OCI-LY7 (cell line): ENCODE measurements at regions not wholly inside any gene's neighbourhood (a gene's known extent, or its start where the extent isn't known, plus 50 kb on each side); places are given as distances from the start of the nearest gene placed in this dataset.

ENCODE experiments used
- EZH2phosphoT487 ChIP-seq: fragments of 200-600 bp; sonication (generic); IDR thresholded peaks from 2 replicates; pipeline ENCODE4 v1.6.1; 2018; ENCODE audit warnings: low read depth, borderline replicate concordance, mild to moderate bottlenecking, mixed run types, antibody characterized with exemption, low read length, moderate library complexity, mixed read lengths
- TF ChIP-seq, protein P1 (sequence below): fragments of 200-600 bp; sonication (generic); conservative IDR thresholded peaks from 2 replicates; pipeline ENCODE4 v1.5.1; 2014; ENCODE audit warnings: mild to moderate bottlenecking, antibody characterized with exemption, low read length, moderate library complexity, mixed read lengths

DNA sequence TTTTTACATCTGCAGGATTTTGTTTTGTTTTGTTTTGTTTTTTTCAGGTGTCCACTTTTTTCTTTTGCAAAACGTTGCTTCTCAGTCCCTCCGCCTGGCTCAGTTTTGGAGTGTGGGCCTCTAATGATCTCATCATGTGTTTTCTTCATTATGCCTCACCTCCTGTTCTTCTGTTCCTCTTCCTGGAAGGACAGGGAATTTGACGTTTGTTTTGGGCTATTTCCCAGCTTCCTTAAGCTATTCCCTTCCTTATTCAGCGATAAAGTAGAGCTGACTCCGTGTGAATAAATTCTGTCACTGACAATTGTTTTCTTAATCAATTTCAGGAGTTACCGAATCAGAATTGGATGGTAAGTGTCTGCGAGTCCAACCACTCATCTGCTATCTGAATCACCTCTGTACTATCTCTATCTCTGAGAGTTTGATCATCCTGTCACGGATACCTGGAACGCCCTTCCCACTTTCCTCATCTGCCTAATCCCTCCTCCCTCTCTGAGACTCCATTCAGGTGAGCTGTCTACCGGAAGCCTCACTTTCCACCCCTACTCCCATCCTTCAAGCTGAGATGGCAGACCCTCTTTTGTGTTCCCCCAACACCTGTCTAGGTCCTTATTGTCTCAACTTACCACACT is 218.4 kb downstream of the GATA3 start:
- TF ChIP-seq, protein P1, sequence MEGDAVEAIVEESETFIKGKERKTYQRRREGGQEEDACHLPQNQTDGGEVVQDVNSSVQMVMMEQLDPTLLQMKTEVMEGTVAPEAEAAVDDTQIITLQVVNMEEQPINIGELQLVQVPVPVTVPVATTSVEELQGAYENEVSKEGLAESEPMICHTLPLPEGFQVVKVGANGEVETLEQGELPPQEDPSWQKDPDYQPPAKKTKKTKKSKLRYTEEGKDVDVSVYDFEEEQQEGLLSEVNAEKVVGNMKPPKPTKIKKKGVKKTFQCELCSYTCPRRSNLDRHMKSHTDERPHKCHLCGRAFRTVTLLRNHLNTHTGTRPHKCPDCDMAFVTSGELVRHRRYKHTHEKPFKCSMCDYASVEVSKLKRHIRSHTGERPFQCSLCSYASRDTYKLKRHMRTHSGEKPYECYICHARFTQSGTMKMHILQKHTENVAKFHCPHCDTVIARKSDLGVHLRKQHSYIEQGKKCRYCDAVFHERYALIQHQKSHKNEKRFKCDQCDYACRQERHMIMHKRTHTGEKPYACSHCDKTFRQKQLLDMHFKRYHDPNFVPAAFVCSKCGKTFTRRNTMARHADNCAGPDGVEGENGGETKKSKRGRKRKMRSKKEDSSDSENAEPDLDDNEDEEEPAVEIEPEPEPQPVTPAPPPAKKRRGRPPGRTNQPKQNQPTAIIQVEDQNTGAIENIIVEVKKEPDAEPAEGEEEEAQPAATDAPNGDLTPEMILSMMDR: no peak
- no peak for TF ChIP-seq EZH2phosphoT487
